Stimulated activated CD8-positive, alpha-beta memory T cell treated with anti-CD3 and anti-CD28 coated beads, Interleukin-7, amount 100 ng/mL, for 1 hour (primary cell): ENCODE measurements at regions not wholly inside any gene's neighbourhood (a gene's known extent, or its start where the extent isn't known, plus 50 kb on each side); places are given as distances from the start of the nearest gene placed in this dataset.

Experiments
- DNase-seq, 2 donors: peaks; one replicate each; pipeline ENCODE4 v3.0.0-alpha.2; 2020; ENCODE audit warnings: low read depth in 2 of 2

DNA sequence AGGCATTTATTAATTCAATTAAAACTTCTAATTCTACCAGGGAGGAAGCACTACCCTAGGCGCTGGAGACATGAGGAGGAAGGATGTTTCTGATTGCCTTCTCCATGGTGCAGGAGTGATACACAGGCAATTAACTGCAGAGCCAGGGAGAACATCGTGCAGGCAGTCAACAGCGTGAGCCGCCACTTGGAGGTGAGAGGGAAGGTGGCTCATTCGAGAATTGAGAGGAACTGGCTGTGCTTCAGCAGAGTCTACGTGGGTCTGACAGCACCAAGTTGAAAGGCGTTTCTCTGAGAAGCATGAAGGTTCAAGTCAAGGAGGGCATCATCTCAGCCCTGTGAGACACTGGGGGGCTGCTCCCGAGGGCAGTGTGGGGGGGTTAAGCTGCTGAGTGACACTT is 388.7 kb upstream of the MYT1L start:
- no peak for DNase-seq

DNA sequence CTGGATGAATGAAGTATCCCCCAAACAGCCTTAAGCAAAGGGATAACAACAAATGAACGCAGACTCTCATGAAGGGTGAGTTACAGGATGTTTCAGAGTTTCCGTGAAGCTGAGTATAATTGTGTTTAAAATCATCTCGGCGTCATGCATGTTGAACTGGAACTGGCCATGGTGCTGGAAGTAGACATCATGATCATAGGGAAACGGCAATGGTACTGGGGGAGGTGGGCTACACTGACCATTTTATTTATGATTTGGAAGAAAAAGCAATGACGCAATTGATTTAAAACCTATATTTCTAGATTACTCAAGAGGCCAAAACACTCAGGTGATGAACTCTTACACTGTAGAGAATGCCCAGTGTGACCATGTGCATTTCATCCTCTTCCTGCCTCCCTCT is 387.9 kb upstream of the MYT1L start:
- no peak for DNase-seq

DNA sequence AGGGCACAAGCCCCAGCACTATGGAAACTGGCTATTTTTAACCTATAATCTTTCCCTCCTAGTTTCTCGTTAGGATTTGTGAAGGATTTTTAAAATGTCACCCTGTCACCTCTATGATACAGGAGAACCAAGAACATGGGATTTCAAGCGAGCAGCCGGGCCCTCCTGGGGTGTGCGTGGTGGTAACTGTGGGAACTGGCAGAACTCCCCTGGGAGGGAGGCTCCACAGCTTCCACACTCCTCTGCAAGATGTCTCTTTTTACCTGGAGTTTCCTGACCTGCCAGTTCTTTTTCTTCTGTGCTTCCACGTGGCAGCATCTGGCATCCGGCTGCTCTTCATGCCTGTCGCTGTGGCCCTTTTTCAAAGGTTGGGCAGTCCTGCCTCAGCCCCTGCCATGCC is 386.3 kb upstream of the MYT1L start:
- DNase-seq, result no peak

DNA sequence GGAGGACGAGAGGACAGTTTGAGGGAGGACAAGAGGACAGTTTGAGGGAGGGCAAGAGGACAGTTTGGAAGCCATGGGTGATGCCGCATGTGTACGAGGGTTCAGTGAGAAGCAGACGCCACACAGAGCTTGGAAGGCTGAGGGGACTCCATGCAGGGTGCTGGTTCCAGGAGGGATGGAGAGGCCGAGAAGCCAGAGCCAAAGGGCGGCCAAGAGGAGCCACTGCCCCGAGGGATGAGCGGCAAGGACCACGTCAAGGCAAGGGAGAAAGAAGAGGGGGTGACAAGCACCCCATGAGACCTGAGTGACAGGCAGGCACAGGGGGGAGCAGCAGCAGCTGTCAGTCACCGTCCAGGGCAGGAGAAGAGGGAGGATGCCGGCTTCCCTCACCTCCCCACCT is 385.7 kb upstream of the MYT1L start:
- DNase-seq, result no peak

DNA sequence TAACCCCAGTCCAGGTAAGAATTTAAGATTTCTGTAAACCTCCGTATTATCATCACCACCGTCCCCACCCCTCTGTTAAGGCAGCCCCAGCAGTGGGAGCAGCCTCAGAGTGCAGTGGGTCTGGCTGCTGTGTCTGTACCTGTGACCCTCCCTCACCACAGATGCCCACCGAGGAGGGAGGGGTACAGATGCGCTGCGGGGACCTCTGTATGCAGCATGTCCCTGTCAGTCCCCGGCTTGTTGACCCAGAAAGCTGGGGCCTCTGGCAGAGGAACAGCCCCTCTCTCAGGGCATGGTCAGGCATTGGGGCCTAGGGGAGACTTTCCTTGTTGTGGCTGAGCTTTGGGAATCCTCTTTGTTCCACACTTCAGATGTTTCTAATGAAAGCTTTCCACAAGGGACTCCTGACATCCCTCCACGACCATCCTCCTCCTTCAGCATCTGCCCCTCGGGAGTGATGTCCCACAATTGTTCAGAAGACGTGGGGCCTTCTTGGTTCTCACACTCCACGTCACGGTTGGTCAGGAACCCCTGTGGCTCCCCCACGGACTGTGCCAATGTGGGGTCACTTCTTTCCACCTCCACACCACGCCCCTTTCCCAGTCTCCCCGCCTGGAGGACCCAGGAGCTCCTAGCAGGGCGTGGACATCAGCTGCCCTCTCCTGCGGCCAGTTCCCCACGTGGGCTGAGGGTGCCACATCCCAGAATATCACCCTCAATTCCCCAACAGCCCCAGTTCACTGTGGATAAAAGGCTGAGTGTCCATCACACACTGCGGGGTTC is 384.2 kb upstream of the MYT1L start:
- no peak for DNase-seq

DNA sequence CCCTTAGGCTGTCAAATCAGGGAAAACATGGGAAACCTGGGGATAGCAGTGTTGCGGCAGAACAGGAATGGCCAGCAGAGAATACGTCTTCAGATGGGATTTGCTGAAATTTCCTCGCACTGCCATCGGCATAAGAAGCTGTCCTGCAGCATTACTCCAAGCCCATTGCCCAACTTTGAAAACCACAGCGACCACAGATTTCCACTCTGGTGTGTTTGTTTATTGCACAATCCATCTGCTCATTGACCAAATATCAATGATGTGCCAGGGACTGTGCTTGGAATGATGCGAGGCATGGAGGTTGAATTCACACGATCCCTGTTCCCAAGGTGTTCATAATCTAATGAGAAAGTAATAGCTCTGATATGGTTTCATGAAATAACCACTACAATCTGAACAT is 383.3 kb upstream of the MYT1L start:
- DNase-seq, result no peak

DNA sequence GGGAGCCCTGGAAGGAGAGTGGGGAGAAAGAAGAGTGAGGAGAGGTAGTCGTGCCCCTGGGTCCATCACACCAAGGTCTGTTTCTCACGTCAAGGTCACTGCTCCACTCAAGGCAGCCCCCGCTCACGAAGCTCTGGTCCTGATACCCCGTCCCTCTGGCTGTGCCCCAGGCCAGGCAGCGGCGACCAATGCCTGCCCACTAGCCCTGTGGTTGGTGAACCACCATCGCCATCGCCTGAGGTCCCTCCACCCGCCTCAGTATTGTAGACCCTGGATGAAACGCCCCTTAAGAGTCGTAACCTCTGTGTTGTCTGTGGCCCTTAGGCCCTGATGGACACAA is 378.3 kb upstream of the MYT1L start:
- DNase-seq, result no peak

DNA sequence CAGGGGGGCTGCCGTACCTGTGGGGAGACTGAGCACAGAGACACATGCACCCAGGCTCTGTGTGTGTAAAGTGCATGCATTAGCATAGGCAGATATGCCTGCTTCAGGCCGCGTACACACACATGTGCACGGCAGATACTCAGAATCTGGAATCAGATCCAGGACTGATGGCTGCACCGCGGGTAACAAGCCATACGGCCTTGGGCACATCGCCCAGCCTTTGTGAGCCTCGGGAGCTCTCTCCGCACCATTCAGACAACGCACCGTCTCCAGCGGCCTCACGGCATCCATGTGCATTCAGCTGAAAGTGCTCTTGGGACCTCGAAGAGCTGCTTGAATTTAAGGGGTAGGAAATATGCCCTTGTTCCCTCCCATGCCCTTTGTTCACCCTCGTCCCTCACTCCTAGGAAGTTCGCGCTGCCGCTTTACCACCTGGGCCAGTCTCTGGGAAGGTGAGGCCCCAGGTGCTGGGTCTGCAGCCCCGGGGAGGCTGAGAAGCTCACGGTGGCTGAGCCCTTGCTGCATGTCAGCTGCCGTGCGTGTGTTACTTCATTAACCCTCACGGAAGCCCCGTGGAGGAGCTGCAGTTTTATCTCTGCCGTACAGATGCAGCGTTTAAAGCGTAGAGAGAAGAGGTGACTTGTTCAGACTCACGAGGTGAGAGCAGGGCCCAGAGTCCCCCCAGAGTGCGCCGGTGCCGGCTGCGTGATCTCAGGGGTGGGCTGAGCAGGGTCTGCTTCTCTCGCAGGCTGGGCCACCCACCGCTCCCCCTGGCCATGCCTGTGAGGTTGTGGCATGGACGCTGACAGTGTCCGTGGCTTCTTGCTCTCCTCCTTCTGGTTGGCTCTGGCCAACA is 377.7 kb upstream of the MYT1L start:
- no peak for DNase-seq

DNA sequence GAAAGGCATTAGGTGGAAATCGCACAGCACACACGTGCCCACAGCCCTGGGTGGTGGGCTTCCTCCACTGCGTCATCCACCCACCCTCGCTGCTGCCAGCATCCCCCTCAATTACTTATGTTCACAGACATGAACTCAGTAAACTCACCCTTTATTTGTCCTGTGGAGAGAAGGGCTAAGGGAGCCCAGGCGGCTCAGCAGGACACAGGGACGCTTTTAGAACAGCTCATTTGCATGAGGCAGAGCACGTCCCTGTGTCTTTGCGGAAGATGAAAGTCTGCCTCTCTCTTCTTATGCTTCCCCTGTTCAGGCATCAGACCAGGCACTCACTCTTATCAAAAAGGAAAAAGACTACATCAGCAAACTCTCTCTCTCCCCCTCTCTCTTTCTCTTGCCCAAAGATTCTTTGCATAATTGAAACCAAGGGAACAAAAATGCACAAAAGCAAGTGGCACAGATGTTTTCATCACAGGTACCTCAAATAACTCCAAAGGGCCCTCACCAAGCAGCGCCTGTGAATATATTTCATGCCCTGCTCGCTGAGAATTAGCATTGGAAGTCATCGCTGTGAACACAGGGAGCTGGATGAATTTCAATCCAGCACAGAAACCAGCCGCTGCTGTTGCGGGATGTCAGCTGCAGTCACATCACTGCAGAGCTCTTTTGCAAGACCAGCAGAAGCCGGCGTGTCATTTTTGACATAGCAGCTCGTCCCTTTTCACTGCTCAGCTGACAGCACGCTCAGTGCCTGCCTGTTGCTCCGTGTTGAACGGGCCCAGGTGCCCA is 376.3 kb upstream of the MYT1L start:
- DNase-seq, result no peak

DNA sequence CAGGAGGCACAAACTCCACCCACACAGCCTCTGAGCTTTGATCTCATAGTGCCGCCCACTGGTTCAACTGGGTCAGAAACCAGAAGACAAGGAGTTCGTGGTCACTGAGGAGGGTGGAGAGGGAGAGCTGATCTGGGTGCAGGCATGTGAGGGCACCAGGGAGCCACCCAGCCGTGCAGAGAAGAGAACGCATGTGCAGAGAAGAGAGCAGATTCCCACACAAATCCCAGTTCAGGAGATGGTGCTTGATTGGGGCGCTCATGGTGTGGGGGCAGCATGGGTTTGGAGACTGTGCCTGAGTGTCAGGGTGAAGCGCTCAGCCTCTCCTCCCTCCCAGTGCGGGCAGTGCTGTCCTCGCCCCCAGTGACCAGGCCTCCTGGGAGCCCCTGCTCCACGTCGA is 375.2 kb upstream of the MYT1L start:
- no peak for DNase-seq

DNA sequence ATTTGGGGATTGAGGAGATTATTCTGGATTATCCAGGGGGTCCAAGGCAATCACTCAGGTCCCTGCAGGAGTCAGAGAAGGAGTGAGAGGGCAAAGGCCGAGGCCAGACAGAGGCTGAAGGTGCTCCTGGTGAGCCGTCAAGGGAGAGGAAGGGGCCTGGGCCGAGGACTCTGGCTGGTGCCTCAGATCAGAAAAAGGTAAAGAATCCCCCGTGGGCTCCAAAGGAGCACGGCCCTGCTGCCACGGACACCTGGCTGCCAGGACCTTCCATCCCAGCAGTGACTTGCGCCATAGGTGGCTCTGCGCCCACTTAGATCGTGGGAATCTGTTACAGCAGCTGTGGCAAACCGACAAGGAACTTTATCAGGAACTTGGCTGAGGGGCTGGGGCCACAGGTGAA is 374.8 kb upstream of the MYT1L start:
- no peak for DNase-seq

DNA sequence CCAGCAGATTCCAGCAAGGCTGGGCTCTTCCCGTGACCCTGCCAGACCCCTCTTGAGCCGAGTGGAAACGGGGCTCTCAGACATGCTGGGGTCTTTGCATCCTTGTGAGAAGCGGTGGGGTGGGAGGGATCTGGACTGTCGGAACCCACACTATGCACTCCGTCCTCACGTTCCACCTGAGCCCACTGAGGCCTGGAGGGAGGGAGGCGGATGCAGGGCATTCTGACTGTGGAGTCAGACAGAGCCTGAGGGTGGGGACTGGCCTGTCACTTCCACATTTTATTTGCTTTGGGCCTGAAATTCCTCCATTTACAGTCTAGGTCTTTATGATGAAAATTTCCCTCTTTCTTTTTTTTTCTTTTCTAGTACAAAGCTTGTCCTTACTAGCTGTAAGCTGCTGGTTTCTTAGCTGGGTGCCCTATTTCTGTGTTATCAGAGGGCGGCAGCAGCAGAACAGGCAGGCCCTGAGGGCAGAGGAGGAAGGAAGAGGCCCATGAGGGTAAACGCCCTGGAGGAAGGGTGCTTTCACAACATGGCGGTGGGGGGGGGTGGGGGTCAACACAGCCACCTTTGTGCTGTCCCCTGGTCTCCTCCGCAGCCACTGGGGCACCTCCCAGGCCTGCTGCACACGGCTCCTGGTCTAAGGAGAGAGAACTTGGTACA is 373.5 kb upstream of the MYT1L start:
- no peak for DNase-seq

DNA sequence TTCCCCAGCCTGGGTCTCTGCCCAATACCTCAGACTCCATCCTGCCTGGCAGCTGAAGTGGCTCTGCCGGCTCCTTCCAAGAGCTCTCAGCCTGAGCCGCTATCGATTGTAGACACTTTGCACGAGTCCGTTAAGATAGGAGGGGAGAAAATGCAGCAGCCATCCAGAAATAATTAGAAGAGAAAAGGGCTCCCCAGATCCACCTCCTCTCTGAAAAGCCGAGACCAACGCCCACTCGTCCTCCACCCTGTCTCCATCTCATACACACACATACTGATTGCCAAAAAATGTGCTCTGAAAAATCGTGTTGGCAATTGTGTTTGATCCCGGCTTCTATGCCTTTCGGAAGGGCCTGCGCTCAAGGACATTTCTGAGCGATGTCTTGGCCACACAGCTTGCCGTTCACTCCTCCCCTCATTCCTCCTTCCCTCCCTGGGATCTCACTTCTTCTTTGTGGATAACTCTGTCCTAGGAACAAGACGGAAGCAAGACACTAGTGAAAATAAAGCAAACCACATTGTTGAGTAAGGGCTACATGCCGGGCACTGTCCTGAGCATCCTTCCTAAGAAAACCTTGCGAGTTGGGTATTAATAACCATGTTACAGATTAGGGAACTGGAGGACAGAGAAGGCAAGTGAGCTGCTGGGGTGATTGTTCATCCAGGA is 372.8 kb upstream of the MYT1L start:
- no peak for DNase-seq

DNA sequence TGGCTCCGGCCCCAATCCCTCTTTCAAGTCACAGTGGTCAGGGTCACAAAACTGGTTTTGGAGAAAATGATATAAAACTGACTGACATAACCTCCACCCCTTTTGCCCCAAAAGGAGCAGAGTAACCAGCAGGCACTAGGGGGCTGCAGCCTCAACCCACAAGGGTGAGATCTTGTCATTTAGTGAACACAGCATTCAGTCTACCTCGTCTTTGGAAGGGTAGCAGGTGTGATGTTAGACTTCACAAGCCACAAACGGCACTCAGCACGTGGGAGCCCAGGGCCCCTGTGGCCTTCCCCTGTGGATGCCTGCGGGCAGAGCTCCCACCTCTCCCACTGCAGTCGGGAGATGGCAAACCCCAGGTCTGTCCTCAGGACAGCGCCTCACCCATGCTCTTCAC is 372.1 kb upstream of the MYT1L start:
- DNase-seq, result no peak

DNA sequence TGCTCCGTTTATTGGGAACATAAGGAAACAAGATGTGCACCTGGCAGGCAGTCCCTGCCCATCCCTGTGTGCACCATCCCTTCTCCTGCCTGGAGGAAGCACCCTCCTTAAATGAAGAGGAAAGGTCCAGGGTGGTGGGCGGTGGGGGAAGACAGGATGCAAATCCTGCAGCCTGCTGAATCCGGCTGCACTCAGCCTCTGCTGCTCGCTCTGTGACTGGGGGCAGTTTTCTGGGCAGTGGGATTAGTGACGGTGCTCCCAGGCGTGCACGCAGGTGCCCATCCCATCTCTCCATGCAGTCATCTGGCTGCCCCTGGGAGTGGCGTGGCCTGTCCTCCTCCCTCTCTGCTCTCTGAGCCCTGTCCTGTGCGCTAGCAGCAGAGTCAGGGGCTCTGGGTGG is 371.3 kb upstream of the MYT1L start:
- no peak for DNase-seq

DNA sequence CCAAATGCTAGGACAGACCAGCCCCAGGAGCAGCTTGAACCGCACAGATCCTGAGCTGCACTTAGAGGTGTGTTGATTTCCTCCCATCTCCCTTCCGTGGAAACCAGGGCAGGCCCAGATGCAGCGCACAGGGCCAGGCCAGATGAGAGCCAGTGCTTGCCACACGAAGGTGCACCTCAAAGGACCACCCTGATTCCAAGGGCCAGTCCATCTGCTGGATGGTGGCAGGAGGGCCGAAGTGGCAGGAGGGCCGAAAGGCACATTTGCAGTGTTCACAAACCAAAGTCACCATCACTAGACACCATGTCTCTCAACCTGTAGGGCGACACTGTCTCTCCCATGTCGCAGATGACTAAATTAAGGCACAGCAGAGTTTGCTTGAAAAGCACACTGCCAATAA is 370.7 kb upstream of the MYT1L start:
- DNase-seq, result no peak

DNA sequence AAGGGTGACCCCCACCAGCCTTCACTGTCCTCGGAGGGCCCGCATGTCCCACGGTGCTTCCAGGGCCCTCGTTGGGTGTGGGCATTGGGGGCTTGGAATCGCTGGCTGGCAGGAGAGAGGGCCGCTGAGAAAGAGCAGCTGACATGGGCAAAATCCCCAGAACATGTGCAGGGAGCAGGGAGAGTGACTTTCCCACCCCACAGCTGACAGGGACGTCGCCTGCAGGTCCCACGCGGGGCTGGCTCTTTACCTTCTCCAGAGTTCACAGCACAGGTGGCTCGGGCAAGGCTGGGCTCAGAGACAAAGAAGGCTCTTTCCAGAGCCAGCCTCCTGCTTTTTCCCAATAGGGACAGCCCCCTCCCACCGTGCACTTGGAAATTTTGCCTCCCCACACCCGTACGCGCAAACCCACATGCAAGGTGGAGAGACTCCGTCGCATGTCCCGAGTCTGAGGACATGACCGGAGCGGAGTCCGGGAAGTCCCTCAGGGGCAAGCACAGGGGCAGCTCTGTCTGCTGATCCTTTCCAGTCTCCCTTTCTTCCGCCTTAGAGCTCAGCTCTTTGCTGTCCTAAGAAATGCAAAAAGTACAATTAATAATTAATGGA is 370.2 kb upstream of the MYT1L start:
- DNase-seq, result no peak

DNA sequence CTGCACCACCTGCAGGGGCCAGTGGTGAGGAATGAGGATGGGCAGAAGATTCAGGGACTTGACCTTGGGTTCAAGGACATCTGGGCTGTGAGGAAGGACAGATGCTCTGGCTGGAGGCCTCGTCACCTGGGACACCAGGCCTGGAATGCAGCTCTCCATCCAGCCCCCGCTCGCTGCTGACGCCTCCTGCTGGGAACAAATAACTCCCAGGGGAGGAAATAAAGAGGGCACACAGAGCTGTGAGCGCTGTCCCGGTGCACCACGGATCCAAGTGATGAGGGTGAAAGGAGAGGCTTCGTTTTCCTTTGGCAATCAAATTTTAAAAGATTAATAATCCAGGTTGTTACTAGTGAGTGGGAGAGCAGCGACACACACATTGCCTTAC is 368.0 kb upstream of the MYT1L start:
- no peak for DNase-seq

DNA sequence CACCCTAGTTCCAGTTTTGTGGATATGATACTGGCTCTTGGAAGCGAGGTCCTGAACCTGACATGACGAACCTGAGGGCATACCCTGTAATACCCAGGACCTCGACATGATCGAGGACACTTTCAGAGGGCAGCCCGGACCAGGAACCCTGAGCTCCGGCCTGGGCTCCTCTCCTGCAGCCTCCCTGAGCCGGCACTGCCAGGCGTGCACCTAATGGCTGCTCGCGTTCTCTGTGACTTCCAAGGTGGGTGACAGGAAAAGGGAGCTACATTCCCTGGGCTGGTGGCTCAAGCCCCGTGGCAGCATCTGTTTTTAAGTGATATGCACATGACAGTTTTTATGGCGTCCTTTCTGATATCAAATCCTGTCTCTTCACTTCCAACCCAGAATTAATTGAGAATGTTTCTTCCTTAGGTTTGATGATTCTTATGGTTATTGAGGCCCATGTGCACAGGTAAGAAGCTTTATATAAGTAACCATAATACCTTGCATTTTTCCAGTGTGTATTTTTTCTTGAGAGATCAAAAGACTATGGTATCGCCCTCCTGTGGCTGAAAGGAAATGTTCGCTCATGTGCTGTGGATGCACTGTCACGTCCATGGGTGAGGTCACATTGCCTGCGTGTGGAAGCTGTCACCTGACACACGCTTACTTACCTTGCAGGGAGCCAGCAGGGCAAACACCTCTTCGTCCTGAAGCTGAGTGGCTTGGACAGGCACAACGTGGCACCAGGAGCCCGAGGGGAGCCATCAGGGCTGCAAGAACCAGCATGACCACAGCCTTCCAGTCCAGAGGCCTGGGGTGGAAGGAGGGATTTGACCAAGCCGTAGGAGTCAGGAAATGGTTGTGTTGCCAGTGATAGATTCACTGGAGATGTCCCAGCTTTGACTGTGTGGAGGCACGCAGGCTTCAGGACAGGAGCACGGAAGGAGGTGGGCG is 367.4 kb upstream of the MYT1L start:
- no peak for DNase-seq
